Stimulated activated CD4-positive, alpha-beta T cell treated with anti-CD3 and anti-CD28 coated beads, Interleukin-15, amount 100 ng/mL, for 24 hours (primary cell): ENCODE measurements at regions not wholly inside any gene's neighbourhood (a gene's known extent, or its start where the extent isn't known, plus 50 kb on each side); places are given as distances from the start of the nearest gene placed in this dataset.
A peak's percentile ranks its signal among the peaks of the same experiment; 100 is the strongest.

Experiments used
- DNase-seq: peaks from one replicate; pipeline ENCODE4 v3.0.0-alpha.2; 2020

- no peak for DNase-seq
Measured at GRCh38 chr3:87175732-87176131, 51.4 kb upstream of the CHMP2B start.

- no peak for DNase-seq
Measured at GRCh38 chr3:87173776-87174175, 53.3 kb upstream of the CHMP2B start.

- DNase-seq, result no peak
Measured at GRCh38 chr3:87173071-87173470, 54.0 kb upstream of the CHMP2B start.

DNA sequence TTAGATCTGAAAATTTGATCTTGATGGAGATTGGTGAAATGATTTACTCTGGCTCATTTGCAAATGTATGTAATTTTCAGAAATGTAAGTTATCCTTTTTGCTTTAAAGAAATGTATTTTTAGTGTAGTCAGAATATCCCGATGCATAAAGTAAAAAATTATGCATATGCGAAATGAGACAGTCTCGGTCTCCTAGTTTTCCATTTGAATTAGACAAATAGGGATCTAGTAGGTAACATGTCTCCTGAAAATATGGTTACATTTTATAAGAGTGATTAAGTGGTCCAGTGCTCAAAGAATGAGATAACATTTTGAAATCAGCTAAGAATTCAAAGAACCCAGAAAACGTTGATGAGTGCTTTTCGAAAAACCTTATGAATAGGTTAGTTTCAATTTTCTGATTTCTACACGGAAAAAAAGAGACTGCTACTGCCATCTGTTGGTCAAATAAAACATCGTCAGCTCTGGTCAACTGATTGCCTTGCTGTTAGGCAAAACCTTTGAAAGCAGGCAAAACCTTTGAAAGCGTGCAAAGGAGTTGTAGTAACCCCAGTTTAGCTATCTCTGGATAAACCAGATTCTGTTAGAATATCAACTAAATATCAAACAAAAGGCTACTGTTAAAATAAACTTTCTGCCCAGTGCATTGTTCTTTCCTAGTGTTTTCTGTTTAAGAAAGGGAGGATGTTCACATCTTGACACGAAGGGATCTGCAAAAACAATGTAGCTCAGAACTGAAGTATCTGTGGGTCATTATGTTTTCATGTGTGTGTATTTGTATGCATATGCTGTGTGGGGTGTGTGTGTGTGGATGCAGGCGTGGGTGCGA, 59.3 kb upstream of the CHMP2B start:
- DNase-seq, result peak; percentile 30

DNA sequence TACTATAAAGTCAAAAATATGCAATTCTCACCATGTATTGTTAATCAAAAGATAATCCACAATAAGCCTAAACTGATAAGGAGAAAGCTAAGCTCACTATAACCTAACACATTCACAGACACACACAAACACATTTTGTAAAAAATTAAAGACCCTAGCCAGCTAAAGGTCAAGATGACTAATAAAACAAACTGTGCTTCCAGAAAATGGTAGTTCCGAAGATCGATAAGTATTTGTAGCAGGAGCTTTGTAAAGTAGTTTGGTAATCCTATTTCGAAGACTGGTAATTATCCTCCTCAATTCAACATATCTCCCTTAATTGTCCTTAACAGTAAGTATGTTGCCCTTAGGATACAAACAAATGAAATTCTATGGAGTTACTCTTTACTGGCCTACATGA, 62.9 kb upstream of the CHMP2B start:
- no peak for DNase-seq

- no peak for DNase-seq
Measured at GRCh38 chr3:87161851-87162250, 65.3 kb upstream of the CHMP2B start.

- no peak for DNase-seq
Measured at GRCh38 chr3:87161417-87161816, 65.7 kb upstream of the CHMP2B start.

DNA sequence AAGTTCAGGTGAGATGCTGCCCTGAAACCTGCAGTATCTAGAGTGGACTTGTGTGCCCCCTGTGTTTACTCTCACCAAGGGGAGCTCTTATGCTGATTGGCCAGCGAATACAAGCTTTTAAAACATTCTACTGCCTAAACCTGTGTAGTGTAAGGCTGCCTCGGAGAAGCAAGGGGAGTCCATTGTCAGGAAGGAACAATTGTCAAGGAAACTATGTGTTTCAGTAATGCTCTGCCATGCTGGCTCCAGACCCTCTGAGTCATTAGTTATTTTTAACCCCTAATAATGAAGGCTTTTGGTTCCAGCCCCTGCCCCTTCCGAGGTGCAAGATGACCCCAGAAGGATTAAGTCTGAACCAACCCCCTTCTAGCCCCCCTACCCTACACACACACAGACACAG, 66.1 kb upstream of the CHMP2B start:
- no peak for DNase-seq

- DNase-seq, result no peak
Measured at GRCh38 chr3:87158823-87159222, 68.3 kb upstream of the CHMP2B start.

DNA sequence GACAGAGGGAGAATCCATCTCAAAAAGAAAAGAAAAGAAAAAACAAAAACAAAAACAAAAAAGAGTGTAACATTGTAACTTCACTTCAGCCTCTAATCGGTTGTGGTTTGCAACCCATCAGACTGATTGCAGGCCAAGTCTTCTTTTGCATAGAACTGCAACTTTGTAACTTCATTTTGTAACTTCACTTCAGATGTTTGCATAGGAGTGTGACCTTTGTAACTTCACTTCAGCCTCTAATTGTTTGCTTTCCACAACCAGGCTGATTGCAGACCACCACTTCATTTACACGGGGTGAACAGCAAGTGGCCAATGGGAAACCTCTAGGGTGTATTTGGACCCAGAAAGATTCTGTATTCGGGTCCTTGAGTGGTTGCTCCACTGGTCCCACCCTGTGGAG, 79.1 kb upstream of the CHMP2B start:
- DNase-seq, result no peak

GRCh38 chr3:87147562-87147961, 79.5 kb upstream of the CHMP2B start:
- no peak for DNase-seq

DNA sequence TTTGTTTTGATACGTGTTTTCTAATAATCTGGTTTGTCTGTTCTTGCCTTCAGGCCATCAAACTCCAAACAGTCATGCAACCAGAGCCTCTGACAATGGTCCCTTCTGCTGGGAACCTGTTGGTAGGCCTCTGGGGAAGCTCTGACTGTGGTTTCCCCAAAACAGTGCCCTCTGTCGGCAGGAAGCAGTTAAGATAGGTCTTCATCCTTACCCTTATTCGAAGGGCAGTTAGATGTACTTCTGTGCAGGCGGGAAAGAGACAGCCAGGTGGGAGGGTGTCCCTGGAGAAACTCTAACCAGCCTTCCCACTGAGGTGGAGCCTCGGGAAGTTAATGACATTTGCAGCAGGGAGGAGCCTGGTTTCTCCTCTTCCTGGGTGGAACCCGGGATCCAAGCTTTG, 81.6 kb upstream of the CHMP2B start:
- peak; percentile 15 for DNase-seq

- no peak for DNase-seq
Measured at GRCh38 chr3:87136066-87136596, 91.0 kb upstream of the CHMP2B start.

DNA sequence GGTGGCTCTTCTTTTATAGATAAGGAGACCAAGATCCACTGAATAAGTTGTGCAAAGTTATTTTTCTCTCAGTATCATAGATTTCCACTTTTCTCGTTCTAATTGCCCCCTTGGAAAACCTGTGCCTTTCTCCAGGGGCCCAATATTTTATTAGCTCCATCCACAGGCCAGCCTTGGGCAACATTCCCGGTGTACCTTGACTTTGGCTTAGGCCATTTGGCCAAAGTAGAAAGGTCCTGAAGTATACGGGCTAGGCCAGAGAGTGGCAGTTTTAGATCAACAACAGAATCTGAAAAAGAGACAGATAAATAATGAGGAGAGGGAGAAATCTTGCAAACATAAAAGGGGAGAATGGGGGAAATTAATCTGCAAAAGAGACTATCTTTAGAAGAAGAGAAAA, 91.7 kb upstream of the CHMP2B start:
- DNase-seq, result no peak

- no peak for DNase-seq
Measured at GRCh38 chr3:87132801-87133200, 94.3 kb upstream of the CHMP2B start.

- DNase-seq, result no peak
Measured at GRCh38 chr3:87128006-87128405, 99.1 kb upstream of the CHMP2B start.

DNA sequence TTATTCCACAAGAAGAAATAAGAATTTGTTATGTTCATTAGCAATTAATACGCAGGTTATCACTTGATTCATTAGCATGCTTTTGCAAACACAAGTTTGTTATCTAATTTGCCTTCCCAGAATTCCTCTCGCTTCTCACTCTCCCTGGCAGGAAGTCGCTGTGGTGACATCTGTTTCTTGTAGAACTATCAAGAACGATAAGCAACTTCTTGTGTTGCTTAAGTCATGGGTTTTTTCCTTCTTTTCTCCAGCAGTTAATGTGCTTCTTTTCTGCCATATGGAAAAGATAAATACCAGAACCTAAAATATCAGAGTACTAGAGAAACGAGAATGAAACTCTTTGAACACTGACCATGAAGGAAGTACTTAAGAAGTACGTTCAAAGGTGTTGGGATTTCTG, 99.8 kb upstream of the CHMP2B start:
- no peak for DNase-seq

DNA sequence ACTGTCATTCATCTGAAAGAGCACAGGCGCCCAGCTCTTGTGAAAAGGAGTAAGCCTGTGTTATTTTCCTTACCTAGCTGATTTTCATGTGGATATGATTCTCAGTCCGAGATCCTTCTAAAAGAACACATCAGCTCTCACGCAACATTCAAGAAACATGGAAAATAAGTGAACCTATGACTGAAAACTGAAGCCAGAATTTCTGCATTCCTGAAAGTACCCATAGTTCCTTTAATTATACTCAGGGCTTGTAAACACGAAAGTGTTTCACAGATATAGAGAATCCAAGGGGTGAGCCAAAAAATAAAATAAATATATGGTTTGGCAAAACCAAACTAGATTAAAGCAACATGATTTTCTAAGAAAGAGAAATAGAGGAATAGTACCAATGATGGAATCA, 100.8 kb upstream of the CHMP2B start:
- DNase-seq, result no peak

GRCh38 chr3:87125116-87125515, 102.0 kb upstream of the CHMP2B start:
- DNase-seq, result no peak

GRCh38 chr3:87122766-87123165, 104.3 kb upstream of the CHMP2B start:
- DNase-seq, result no peak

- DNase-seq, result no peak
Measured at GRCh38 chr3:87121856-87122255, 105.3 kb upstream of the CHMP2B start.

- DNase-seq, result no peak
Measured at GRCh38 chr3:87120881-87121280, 106.2 kb upstream of the CHMP2B start.

DNA sequence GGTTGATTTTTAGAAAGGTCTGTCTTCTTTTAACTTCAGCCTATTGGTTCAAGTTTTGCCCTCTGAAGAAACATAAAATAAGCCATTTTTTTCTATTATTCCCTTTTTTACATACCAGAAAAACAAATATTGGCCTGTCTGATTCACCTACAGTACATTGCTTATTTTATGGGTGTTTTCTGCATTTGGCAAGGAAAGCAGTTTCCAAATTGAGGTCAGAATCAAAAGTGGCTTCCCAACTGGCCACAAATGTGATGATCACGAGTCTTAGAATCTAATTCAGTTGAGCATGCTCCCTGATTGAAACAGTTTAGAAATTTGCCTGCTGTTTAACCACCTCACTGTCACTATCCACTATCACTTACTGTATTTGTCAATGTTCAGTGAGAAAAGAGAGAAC, 106.9 kb upstream of the CHMP2B start:
- no peak for DNase-seq

- no peak for DNase-seq
Measured at GRCh38 chr3:87109465-87109864, 117.6 kb upstream of the CHMP2B start.
